ENCODE measurements at regions not wholly inside any gene's neighbourhood (a gene's known extent, or its start where the extent isn't known, plus 50 kb on each side); places are given as distances from the start of the nearest gene placed in this dataset.

GRCh38 chr5:128799945-128800344 is 165.3 kb upstream of the SLC27A6 start:
- no peak for TF ChIP-seq CTCF (conservative IDR thresholded peaks at IDR 0.05; ENCODE audit: low read depth, low read length)
- no peak for TF ChIP-seq POLR2A (IDR thresholded peaks at IDR 0.05; ENCODE audit: low read depth, low read length)
- no peak for TF ChIP-seq BHLHE40 (IDR thresholded peaks at IDR 0.05; ENCODE audit: low read depth, low read length)
- TF ChIP-seq RCOR1 (IDR thresholded peaks at IDR 0.05; ENCODE audit: insufficient replicate concordance, low read length) = no peak
- TF ChIP-seq SMC3 (IDR thresholded peaks at IDR 0.05; ENCODE audit: low read depth, low read length) = no peak
- no peak for TF ChIP-seq RAD21 (IDR thresholded peaks at IDR 0.05; ENCODE audit: low read length)
- no peak for TF ChIP-seq MXI1 (IDR thresholded peaks at IDR 0.05; ENCODE audit: borderline replicate concordance, low read depth, low read length)
- TF ChIP-seq MAZ (IDR thresholded peaks at IDR 0.05; ENCODE audit: borderline replicate concordance, low read depth, low read length) = no peak
- TF ChIP-seq RFX5 (IDR thresholded peaks at IDR 0.05; ENCODE audit: low read depth, low read length) = no peak
- TF ChIP-seq CHD1 (IDR thresholded peaks at IDR 0.05; ENCODE audit: low read depth, low read length) = no peak
- TF ChIP-seq CEBPB (IDR thresholded peaks at IDR 0.05; ENCODE audit: low read depth, low read length) = no peak
- no peak for TF ChIP-seq NFE2L2 (IDR thresholded peaks at IDR 0.05; ENCODE audit: low read depth, low read length)
- TF ChIP-seq USF2 (IDR thresholded peaks at IDR 0.05; ENCODE audit: low read depth, low read length) = no peak
- TF ChIP-seq ELK1 (IDR thresholded peaks at IDR 0.05; ENCODE audit: borderline replicate concordance, low read depth, low read length) = no peak
